ENCODE measurements at regions not wholly inside any gene's neighbourhood (a gene's known extent, or its start where the extent isn't known, plus 50 kb on each side); places are given as distances from the start of the nearest gene placed in this dataset.

DNA sequence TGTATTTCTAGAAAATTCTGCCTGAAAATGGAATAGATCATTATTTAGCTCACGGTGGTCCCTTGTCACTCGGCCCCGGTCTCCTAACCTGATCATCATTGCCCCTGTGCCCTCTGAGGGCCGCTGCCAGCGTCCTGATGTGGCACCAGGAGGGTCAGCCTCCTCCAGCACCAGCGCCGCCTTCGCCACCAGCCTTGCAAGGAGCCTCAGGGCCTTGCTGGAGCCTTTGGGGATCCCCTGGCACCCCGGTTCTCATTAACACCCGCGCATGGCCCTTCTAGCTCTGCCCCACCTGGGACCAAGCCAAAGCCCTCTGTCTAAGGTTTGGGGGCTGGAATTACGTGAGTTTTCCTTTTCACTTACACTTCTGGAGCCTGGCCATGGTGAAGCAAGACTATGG is 282.5 kb upstream of the ADARB2 start:
- TF ChIP-seq, protein P1, sequence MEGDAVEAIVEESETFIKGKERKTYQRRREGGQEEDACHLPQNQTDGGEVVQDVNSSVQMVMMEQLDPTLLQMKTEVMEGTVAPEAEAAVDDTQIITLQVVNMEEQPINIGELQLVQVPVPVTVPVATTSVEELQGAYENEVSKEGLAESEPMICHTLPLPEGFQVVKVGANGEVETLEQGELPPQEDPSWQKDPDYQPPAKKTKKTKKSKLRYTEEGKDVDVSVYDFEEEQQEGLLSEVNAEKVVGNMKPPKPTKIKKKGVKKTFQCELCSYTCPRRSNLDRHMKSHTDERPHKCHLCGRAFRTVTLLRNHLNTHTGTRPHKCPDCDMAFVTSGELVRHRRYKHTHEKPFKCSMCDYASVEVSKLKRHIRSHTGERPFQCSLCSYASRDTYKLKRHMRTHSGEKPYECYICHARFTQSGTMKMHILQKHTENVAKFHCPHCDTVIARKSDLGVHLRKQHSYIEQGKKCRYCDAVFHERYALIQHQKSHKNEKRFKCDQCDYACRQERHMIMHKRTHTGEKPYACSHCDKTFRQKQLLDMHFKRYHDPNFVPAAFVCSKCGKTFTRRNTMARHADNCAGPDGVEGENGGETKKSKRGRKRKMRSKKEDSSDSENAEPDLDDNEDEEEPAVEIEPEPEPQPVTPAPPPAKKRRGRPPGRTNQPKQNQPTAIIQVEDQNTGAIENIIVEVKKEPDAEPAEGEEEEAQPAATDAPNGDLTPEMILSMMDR (IDR thresholded peaks at IDR 0.05), result no peak
- TF ChIP-seq, protein P2, sequence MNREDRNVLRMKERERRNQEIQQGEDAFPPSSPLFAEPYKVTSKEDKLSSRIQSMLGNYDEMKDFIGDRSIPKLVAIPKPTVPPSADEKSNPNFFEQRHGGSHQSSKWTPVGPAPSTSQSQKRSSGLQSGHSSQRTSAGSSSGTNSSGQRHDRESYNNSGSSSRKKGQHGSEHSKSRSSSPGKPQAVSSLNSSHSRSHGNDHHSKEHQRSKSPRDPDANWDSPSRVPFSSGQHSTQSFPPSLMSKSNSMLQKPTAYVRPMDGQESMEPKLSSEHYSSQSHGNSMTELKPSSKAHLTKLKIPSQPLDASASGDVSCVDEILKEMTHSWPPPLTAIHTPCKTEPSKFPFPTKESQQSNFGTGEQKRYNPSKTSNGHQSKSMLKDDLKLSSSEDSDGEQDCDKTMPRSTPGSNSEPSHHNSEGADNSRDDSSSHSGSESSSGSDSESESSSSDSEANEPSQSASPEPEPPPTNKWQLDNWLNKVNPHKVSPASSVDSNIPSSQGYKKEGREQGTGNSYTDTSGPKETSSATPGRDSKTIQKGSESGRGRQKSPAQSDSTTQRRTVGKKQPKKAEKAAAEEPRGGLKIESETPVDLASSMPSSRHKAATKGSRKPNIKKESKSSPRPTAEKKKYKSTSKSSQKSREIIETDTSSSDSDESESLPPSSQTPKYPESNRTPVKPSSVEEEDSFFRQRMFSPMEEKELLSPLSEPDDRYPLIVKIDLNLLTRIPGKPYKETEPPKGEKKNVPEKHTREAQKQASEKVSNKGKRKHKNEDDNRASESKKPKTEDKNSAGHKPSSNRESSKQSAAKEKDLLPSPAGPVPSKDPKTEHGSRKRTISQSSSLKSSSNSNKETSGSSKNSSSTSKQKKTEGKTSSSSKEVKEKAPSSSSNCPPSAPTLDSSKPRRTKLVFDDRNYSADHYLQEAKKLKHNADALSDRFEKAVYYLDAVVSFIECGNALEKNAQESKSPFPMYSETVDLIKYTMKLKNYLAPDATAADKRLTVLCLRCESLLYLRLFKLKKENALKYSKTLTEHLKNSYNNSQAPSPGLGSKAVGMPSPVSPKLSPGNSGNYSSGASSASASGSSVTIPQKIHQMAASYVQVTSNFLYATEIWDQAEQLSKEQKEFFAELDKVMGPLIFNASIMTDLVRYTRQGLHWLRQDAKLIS (CRISPR knock-in tag; IDR thresholded peaks at IDR 0.05; ENCODE audit: borderline replicate concordance), result no peak
- TF ChIP-seq SP1 (CRISPR knock-in tag; conservative IDR thresholded peaks at IDR 0.05), result no peak
- no peak for TF ChIP-seq ZNF138 (CRISPR knock-in tag; conservative IDR thresholded peaks at IDR 0.05)
- TF ChIP-seq, protein P3, sequence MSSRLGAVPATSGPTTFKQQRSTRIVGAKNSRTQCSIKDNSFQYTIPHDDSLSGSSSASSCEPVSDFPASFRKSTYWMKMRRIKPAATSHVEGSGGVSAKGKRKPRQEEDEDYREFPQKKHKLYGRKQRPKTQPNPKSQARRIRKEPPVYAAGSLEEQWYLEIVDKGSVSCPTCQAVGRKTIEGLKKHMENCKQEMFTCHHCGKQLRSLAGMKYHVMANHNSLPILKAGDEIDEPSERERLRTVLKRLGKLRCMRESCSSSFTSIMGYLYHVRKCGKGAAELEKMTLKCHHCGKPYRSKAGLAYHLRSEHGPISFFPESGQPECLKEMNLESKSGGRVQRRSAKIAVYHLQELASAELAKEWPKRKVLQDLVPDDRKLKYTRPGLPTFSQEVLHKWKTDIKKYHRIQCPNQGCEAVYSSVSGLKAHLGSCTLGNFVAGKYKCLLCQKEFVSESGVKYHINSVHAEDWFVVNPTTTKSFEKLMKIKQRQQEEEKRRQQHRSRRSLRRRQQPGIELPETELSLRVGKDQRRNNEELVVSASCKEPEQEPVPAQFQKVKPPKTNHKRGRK (CRISPR knock-in tag; IDR thresholded peaks at IDR 0.05; ENCODE audit: borderline replicate concordance), result no peak
- TF ChIP-seq TCF7 (CRISPR knock-in tag; IDR thresholded peaks at IDR 0.05; ENCODE audit: low read depth), result no peak
- no peak for TF ChIP-seq JUN (CRISPR knock-in tag; IDR thresholded peaks at IDR 0.05)
- TF ChIP-seq ZNF121 (CRISPR knock-in tag; IDR thresholded peaks at IDR 0.05), result no peak
- TF ChIP-seq FOXK1 (CRISPR knock-in tag; IDR thresholded peaks at IDR 0.05), result no peak
- TF ChIP-seq, protein P4, sequence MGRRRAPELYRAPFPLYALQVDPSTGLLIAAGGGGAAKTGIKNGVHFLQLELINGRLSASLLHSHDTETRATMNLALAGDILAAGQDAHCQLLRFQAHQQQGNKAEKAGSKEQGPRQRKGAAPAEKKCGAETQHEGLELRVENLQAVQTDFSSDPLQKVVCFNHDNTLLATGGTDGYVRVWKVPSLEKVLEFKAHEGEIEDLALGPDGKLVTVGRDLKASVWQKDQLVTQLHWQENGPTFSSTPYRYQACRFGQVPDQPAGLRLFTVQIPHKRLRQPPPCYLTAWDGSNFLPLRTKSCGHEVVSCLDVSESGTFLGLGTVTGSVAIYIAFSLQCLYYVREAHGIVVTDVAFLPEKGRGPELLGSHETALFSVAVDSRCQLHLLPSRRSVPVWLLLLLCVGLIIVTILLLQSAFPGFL (CRISPR knock-in tag; IDR thresholded peaks at IDR 0.05; ENCODE audit: borderline replicate concordance), result no peak
- no peak for TF ChIP-seq ELF4 (CRISPR knock-in tag; IDR thresholded peaks at IDR 0.05; ENCODE audit: low read depth)
- TF ChIP-seq, protein P5, sequence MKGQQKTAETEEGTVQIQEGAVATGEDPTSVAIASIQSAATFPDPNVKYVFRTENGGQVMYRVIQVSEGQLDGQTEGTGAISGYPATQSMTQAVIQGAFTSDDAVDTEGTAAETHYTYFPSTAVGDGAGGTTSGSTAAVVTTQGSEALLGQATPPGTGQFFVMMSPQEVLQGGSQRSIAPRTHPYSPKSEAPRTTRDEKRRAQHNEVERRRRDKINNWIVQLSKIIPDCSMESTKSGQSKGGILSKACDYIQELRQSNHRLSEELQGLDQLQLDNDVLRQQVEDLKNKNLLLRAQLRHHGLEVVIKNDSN (CRISPR knock-in tag; IDR thresholded peaks at IDR 0.05), result no peak
- TF ChIP-seq CREM (CRISPR knock-in tag; IDR thresholded peaks at IDR 0.05), result no peak
- TF ChIP-seq, protein P6, sequence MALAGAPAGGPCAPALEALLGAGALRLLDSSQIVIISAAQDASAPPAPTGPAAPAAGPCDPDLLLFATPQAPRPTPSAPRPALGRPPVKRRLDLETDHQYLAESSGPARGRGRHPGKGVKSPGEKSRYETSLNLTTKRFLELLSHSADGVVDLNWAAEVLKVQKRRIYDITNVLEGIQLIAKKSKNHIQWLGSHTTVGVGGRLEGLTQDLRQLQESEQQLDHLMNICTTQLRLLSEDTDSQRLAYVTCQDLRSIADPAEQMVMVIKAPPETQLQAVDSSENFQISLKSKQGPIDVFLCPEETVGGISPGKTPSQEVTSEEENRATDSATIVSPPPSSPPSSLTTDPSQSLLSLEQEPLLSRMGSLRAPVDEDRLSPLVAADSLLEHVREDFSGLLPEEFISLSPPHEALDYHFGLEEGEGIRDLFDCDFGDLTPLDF (CRISPR knock-in tag; IDR thresholded peaks at IDR 0.05), result no peak
